Hematopoietic multipotent progenitor cell treated with erythropoietin and hydrocortisone succinate and interleukin-3 and kit ligand, for 17 days (in vitro differentiated cells): ENCODE measurements at regions not wholly inside any gene's neighbourhood (a gene's known extent, or its start where the extent isn't known, plus 50 kb on each side); places are given as distances from the start of the nearest gene placed in this dataset.

Source experiments
- DNase-seq: peaks from one replicate; pipeline ENCODE4 v3.0.0-alpha.2; 2015; ENCODE audit warnings: low spot score

DNA sequence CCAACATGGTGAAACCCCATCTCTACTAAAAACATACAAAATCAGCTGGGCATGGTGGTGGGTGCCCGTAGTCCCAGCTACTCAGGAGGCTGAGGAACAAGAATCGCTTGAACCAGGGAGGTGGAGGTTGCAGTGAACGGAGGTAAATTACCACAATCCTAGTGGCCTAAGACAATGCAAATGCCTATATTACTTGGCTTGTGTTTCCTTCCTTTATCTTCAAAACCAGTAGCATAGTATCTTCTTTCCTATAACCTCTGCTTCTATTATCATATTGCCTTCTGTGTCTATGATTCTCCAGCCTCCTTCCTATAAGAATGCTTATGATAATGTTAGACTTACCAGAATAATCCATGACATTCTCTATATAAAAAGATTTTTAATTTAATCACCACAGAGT, 156.2 kb upstream of the RGS18 start:
- no peak for DNase-seq

DNA sequence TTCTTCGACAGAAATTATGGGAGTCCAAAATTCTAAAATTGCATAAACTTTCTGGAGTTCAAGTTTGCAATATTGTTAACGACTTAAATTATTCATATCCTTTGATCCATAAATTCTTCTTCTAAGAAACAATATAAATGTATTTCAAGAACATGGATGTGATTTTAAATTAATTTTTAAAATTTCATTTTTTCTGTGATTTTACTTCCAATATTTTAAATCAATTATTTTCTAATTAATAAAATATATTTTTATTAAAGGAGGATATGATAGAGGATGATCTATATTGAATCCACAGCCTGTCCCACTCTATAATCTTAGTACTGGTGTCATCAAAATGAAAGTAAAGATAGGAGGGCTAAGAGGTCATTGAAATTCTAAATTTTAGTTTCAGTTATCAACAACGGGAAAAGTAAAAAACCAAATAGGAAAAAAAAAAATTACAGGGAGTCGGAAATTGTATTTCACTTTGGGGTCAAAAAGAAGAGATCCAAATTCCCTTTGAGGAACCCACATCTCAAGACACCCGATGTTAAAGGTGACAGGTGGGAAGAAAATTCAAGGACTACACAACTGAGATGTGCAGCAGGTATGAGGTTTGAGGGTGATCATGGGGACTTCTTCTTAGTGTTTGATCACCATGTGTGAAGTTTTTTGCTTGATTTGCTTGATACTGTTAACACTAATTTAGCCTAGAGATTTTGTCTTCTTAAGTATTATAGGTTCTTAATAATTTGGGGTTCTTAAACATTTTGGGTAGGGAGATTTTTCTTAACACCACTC, 154.8 kb upstream of the RGS18 start:
- no peak for DNase-seq

DNA sequence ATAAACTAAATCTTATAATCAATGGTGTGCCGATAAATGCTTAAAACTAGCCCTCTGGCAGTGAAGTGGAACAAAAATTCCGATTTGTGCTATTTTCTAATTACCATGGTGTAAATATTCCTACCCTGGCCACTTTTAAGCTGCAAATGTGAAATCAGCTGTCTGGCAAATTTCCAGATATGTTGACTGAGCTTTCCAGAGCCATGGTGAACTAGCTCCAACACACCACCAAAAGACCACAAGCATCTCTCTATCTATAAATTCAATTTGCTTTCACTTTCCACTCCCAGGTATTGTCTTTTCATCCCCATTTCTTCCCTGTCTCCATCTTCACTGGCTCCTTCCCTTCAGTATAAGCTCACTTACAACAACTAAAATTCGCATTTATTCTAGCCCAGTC, 152.3 kb upstream of the RGS18 start:
- DNase-seq: no peak

DNA sequence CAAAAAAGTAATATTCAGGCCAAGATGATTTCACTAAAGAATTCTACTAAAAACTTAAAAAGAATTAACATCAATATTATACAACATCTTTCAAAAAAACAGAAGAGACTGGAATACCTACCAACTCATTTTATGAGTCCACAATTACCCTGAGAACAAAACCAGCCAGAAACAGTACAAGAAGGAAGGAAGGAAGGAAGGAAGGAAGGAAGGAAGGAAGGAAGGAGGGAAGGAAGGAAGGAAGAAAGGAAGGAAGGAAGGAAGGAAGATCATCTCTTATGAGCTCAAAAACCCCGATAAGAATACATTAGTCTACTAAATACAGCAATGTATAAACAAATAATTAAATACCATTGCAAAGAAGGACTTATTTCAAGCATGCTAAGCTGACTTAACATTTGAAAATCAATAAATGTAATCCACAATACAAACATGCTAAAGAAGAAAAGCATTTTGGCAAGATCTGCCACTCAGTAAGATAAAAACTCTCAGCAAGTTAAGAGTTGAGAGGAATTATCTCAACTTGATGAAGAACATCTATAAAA, 149.9 kb upstream of the RGS18 start:
- DNase-seq: no peak

DNA sequence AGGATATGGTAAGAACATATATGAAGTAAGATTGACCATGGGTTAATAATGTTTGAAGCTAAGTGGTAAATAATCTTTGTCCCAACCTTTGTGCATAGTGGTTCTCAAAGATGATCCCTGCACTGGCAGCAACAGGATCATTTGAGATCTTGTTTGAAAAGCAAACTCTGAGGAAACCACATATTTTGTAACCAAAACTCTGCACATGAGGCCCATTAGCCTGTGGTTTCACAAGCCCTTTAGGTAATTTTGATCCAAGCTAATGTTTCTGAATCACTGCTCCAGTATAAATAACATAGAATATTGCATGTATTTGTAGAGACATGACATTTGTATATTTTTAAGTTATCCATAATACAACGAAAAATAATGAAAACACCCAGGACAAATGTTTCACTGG, 147.9 kb upstream of the RGS18 start:
- no peak for DNase-seq

DNA sequence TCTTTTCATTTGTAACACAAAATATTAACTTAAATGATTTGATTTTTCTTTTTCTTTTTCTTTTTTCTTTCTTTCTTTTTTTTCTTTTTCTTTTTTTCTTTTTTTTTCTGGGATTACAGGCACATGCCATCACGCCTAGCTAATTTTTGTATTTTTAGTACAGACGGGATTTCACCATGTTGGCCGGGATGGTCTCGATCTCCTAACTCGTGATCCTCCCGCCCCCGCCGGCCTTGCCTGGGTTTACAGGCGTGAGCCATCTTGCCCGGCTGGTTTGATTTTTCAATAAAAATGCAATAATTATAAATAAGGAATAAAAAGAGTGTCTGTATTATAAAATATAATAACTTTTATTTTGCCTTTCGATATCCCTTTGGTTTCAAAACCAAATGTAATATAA, 146.7 kb upstream of the RGS18 start:
- no peak for DNase-seq

DNA sequence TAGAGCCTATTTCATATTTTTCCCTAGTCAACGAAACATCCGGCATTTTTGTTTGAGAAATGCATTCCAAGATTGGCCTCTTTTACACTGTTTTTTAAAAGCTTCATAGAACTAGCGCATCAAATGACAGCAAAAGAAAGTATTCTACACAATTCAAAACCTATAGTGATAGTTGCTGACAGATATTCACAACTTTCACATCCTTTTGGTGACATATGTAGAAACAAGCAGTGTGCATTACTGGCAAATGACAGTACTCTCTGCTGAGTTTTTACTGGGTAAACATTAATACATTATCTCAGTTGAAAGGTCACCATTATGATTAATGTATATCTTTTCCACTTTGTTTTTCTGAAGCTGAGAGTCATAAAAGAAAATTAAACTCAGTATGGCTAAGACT, 135.4 kb upstream of the RGS18 start:
- no peak for DNase-seq

DNA sequence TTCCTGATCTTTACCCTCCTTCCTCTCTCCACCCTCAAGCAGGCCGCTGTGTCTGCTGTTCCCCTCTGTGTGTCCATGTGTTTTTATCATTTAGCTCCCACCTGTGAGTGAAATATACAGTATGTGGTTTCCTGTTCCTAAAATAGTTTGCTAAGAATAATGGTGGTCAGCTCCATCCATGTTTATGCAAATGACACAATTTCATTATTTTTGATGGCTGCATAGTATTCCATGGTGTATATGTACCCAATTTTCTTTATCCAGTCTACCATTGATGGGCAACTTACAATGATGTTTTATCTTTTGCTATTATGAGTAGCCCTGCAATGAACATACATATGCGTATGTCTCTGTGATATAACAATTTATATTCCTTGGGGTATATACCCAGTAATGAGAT, 133.4 kb upstream of the RGS18 start:
- DNase-seq: no peak

DNA sequence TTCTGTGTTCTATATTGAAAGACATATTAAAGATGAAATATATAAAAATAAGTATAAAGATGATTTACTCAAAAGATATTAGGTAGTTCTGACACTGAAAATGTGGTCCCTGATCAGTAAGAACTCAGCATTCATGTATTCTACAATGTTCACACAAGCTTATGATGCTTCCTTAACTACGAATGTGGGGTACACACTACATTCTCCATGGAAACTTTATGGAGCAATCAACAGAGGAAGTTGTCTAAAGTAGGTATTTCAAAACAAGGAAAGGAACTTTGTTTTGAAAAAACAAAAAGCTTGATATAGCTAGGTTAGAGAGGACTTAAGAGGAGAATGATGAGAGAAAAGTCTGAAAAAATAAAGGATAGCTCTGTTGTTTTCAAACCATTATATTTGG, 119.7 kb upstream of the RGS18 start:
- no peak for DNase-seq

DNA sequence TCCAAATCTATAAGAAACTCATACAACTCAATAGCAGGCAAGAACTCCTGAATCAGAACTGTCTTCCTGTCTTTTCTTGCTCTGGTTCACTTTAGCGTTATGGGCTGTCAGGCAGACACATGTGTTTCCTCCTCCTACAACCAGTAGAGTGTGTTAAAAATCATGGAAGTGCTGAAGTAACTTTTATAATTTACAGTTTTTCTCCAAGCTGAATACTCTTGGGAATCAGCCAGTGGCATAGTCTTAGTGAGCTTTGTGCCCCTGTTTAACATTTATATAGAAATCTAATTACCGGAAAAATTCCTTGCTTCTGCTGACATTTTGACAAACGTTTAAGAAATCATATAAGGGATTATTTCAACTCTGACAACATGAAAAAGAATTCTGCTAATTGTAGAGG, 113.1 kb upstream of the RGS18 start:
- DNase-seq: no peak

DNA sequence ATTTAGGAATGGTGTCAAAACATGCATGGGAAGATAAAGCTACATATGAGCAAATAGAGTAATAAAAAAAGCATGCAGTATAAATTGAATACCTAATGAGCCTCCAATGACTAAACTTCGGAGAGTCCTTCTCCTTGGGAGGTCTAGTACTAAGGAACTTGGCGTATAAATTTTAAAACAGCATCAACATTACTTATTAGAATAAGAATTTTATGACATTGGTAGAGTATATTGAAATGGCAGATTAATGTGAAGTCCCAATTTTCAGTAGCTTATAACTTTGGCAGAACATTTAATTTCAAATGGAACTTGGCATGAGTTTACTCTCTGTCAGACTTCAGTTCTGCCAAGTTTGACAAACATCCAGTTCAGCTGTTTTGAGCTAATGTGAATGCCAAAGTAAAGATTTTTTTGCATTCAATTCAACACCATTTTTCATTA, 104.7 kb upstream of the RGS18 start:
- no peak for DNase-seq

DNA sequence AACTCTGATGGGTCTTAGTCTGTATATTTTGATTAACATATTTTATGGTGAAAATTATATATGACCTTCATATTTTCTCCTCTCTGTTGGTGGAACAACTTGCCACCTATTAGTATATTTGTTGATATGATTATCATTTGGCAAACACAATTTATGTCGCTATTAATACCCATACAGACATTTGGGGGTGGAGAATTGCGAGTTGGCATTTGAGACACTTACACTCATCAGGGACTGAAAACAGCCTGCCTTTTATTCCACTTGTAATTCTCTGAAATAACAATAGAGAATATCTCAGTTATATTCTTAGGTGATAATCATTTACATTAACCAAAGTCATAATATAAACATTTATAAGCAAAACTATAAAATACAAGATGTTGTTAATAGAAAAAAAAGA, 100.5 kb upstream of the RGS18 start:
- no peak for DNase-seq

DNA sequence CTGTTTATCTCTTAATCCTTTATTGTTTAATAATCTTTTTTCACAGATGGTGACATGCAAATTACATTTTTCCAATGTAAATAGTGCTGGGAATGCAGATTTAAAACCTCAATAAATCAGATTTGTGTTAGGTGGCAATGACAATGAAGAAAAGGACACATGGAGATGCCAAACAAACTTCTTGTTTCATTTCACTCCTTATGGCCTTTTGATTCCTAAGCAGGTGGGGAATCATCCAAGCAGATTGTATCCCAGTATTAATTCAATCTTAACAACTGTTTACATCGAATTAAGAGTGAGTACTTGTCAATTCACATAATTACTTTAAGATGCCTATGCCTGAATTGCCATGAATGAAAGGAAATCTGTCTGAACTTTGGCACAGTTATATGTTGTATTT, 98.9 kb upstream of the RGS18 start:
- no peak for DNase-seq

DNA sequence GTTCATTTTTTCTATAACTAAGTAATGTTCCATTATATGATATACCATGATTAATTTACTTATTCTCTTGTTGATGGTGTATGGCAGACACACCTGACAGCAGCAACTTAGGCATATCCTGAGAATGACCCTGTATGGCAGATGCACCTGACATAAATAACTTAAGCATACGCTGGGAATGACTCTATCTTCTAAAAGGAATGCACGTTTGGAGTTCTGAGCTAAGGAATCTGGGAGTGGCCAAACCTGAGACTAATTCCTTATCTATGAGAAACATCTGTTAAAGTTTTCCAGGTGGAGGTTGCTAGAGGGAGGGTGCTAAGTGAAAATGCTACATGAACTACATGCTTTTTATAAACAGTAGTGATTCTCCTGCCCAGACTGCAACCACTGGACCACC, 96.7 kb upstream of the RGS18 start:
- no peak for DNase-seq

DNA sequence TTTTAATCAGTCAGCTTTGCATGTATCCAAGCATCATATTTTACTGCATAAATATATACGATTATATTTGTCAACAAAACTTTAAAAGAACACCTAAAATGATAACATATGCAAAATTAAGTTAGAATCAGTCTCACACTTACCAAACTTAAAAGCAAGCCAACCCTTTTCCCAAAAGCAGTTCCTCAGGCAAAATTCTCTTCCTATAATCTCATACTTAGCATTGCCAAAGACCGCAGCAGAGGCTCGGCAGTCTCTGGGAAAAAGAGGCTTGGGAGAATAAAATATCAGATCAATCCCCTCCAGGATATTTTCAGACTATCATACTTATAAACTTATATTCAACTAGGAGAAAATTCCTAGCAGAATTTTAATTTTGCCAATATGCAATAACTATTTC, 93.2 kb upstream of the RGS18 start:
- DNase-seq: no peak

DNA sequence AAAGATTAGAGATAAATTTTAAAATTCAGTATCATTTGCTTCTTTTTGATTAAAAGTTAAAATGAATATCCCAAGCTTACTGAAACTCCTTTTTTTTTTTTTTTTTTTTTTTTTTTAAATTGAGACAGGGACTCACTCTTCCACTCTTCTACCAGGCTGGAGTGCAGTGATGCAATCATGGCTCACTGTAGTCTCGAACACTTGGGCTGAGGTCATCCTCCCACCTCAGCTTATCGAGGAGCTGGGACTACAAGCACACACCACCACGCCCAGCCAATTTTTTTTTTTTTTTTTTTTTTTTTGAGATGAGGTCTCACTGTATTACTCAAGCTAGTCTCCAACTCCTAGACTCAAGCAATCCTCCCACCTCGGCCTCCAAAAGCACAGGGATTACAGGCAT, 92.1 kb upstream of the RGS18 start:
- no peak for DNase-seq

DNA sequence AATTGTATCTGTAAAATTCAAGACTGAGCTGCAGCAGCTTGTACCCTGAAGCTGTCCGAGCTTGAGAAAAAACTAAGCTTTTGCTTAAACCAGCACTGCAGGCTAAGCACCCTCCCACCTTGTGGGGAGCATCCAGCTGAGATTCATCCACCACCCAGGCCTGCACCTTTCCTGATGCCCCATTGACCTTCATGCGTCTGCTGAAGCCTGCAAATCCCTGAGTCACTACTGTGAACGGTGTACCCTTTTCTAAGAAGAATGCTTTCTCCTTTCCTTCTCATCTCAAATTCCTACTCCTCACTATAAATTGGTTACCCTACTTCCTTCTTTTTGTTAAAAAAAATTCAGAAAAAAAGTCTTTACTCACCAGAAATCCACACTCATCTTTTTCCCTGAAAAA, 90.9 kb upstream of the RGS18 start:
- DNase-seq: no peak

DNA sequence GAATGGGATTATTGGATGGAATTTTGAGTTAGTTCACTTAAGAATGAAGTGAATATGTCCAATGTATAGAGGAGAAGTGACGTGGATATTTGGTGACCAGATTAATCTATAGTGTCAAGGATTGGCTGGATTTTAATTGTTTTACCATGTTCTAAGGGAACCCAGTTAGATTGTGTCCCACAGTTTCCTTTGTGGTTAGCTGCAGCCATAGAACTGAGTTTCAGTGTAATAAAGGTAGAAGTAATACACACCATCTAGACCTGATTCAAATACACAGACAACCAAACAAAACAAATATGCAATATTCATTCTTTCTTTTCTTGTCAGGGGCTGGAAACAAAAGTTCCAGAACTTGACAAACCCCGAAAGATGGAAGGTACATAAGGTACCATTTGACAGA, 88.0 kb upstream of the RGS18 start:
- no peak for DNase-seq

DNA sequence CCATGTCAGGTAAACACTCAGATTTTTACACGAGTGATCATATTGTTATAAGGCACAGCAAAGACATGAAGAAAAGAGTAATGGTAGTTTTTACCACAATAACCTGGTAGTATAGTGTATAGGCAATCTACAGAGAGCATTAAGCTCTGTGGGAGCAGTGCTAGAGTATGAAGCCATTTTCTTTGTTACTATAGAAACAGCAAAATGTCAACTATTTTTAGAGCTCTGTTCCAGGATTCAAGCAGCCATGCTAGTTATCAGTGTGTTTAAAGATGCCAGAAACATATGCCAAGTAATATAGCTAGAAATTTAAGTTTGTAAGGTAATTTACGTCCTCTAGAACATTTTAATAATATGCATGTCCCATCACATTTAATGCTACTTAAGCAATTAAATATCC, 77.6 kb upstream of the RGS18 start:
- DNase-seq: no peak

DNA sequence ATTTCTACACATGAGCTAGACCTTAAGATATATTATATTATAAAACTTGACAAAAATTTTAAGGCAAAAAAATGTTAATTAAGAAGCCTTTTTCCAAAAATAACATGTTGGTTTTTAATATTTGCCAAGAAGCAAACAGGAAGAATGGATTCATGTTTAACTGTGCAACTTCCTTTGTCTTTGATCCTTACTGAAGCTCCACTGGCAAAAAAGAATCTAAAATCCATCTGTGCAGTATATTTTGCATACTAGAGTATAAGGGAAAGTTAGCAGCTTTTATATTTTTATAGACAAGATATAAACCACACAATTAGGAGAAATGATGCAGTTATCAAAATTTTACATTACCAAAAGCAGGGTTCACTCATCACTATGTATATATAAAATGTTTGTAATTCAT, 76.9 kb upstream of the RGS18 start:
- DNase-seq: no peak

DNA sequence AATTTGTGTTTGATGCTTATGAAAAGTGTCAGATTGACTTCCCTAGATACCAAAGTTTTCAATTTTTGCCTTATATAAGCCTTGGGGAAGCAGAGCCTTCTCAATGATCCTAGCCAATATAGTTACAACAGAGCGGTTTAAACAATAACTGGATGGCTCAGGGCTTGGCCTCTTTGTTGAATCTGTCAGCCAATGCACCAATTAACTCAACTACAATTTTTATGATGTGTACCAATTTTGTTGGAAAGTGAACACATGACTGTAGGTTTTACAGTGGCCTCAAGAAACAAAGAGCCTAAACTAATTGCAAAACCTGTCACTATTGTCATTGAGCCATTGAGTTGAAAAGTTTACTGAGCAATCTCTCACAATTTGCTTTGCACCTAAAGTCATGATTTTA, 71.6 kb upstream of the RGS18 start:
- DNase-seq: no peak

DNA sequence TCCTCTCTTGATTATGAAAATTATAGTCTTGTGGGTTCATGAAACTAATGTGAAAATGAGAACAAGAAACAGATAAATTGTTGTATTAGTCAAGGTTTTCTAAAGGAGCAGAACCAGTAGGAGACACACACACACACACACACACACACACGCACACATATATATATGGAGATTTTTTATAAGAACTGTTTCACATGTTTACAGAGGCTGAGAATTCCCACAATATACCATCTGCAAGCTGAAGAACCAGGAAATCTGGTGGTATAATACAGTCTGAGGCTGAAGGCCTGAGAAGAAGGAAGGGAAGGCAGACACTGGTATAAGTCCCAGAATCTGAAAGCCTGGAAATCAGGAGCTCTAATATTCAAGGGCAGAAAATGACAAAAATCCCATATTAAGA, 70.9 kb upstream of the RGS18 start:
- DNase-seq: no peak

DNA sequence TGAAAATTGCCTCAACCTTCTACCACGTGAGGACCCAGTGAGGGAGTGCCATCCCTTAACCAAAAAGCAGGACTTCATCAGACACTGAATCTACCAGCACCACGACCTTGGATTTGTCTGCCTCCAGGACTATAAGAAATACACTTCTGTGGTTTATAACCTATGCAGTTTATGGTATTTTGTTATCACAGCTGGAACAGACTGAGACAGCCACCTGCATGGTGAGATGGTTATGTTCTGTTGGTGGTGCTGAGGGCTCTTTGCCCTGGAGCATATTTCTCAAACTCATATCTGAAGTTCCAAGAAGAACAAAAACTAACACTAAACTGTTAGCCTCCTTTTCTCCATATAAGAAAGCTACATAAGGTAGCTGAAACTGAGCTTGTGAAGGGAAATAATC, 69.8 kb upstream of the RGS18 start:
- DNase-seq: no peak

DNA sequence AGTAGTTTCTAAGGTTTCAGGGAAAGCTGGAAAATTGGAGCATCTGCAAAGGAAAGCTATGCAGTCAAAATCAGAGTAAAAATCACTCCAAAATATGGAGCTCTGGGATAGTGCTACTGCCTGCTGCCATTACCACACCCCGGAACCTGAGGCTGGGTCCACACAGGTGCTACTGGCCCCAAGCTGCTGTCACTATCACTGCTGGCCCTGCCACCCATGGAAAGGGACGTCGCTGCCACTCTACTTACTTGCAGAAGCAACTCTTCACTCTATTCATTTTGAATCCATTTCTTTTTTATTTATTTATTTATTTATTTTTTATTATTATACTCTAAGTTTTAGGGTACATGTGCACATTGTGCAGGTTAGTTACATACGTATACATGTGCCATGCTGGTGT, 60.3 kb upstream of the RGS18 start:
- DNase-seq: no peak
